ENCODE measurements at regions not wholly inside any gene's neighbourhood (a gene's known extent, or its start where the extent isn't known, plus 50 kb on each side); places are given as distances from the start of the nearest gene placed in this dataset.
"Not testable (repeated sequence)": the region's sequence is repeated elsewhere in the genome, so short reads cannot be mapped to it uniquely, and the experiment has no call there.

DNA sequence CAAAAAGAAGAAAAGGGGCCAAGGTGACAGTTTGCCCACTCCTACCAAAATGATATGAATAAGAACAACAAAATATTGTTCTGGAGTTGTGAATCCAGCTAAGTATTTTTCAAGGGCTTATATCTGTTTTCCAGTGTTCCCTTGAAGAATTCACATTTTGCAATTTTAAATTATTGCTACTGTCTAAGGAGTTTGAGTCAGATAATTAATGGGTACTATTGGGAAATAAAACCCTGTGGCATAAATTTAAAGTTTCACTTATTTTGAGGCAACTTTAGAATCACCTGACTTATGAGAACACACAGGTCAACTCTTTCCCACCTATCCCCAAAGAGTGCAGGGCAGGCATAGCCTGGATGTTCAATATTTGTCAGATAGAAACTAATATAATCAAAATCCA lies 188.0 kb upstream of the GHR start:
- no peak for DNase-seq (ENCODE audit: low read depth in 4 of 4, low spot score in 2 of 4)

DNA sequence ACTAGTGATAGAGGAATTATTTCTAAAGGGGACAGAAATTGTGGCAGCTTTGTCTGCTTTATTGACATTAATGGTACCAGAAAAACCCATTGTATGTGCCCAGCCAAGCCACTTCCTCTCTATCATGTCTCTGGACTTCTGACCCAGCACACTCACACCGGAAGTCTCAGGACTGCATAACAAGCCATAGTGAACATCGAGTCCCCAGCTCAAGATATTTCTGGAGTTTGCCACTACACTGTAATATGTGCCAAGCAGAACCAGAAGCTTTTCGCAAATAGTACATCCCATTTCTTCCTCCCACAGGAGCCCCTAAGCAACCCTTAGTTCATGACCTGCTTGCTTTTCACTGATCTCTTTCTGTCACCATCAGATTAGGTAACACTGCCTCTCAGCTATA lies 187.4 kb upstream of the GHR start:
- no peak for DNase-seq (ENCODE audit: low read depth in 4 of 4, low spot score in 2 of 4)

DNA sequence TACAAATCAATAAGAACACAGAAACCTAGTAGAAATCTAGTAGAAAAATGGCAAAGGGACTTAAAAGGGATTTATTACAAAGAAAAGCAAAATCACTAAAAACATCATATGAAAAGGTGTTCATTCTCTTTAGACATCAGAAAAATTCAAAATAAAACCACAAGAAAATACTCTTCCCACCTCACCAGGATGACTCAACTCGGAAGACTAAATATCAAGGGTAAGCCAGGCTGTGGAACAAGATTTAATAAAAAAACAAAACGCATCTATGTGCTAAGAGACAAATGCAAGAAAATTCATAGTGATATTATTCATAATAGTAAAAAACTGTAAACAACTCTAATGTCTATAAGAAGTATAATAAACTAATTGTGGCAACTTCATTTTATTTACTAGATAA lies 181.6 kb upstream of the GHR start:
- no peak for DNase-seq (ENCODE audit: low read depth in 4 of 4, low spot score in 2 of 4)

DNA sequence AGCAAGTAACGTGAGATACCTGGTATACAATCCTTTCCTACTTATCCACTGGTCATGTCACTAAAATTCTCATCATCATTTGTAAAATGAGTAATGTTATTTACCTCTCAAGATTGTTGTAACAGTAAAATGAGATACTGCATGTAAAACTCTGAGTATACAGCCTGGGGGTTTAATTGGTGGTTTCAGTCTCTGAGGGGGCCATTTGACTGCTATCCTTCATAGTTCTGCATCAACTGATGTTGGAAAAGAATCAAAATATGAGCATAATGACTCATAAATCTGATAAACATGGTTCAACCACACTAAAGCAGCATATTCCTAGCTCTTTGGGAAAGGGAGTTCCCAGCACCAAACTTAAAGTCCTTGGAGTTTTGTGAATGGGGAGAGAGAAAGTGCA lies 181.0 kb upstream of the GHR start:
- no peak for DNase-seq (ENCODE audit: low read depth in 4 of 4, low spot score in 2 of 4)

- DNase-seq (ENCODE audit: low read depth in 4 of 4, low spot score in 2 of 4), result no peak
These were observed 180.3 kb upstream of the GHR start for GRCh38 chr5:42242881-42243485.

DNA sequence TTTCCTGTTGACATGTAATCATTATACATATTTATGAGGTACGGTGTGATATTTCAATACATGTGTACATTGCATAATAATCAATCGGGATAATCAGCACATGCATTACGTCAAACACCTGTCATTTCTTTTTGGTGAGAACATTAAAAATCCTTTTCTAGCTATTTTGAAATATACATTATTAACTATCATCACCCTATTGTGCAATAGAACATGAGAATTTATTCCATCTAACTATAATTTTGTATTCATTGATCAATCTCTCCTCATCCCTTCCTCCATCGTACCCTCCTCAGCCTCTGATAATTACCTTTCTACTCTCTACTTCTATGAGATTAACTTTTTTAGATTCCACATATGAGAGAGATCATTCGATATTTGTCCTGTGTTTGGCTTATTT lies 170.9 kb upstream of the GHR start:
- no peak for DNase-seq (ENCODE audit: low read depth in 4 of 4, low spot score in 2 of 4)

DNA sequence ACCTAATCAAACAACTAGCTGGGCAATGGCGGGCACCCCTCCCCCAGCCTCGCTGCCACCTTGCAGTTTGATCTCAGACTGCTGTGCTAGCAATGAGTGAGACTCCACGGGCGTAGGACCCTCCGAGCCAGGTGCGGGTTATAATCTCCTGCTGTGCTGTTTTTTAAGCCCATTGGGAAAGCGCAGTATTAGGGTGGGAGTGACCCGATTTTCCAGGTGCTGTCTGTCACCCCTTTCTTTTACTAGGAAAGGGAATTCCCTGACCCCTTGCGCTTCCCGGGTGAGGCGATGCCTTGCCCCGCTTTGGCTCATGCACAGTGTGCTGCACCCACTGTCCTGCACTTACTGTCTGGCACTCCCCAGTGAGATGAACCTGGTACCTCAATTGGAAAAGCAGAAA lies 163.3 kb upstream of the GHR start:
- DNase-seq (ENCODE audit: low read depth in 4 of 4, low spot score in 2 of 4), result not testable (repeated sequence)

- DNase-seq (ENCODE audit: low read depth in 4 of 4, low spot score in 2 of 4), result no peak
These were observed 156.1 kb upstream of the GHR start for GRCh38 chr5:42267091-42267490.

DNA sequence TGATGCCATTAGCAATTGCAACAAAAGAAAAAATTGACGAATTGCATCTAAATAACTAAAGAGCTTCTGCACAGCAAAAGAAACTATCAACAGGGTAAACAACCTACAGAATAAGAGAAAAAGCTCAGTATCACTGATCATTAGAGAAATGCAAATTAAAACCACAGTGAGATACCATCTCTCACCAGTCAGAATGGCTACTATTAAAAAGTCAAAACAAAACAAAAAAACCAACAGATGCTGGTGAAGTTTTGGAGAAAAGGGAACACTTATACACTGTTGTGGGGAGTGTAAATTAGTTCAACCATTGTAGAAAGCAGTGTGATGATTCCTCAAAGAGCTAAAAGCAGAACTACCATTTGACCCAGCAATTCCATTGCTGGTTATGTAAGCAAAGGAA lies 155.1 kb upstream of the GHR start:
- DNase-seq (ENCODE audit: low read depth in 4 of 4, low spot score in 2 of 4), result not testable (repeated sequence)

- no peak for DNase-seq (ENCODE audit: low read depth in 4 of 4, low spot score in 2 of 4)
These were observed 154.6 kb upstream of the GHR start for GRCh38 chr5:42268630-42269029.

GRCh38 chr5:42270771-42271170 lies 152.5 kb upstream of the GHR start:
- DNase-seq (ENCODE audit: low read depth in 4 of 4, low spot score in 2 of 4), result no peak

DNA sequence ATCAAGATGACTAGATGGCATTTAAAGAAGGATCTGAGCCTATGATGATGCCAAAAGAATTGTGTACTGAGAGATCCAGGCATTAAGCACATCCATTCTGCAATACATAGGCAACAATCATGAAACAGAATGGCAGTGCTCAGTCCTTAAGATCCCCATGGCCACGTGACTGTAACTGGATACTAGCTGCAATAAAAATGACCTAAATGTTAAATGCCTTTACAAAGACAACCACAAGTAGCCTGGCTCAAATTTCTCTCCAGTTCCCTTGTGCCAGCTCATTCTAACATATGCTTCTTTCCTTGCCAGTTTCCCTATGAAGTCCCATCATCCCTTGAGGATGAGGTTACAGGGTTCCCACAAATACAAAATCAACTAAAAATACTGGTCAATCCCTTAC lies 148.3 kb upstream of the GHR start:
- DNase-seq (ENCODE audit: low read depth in 4 of 4, low spot score in 2 of 4), result no peak

DNA sequence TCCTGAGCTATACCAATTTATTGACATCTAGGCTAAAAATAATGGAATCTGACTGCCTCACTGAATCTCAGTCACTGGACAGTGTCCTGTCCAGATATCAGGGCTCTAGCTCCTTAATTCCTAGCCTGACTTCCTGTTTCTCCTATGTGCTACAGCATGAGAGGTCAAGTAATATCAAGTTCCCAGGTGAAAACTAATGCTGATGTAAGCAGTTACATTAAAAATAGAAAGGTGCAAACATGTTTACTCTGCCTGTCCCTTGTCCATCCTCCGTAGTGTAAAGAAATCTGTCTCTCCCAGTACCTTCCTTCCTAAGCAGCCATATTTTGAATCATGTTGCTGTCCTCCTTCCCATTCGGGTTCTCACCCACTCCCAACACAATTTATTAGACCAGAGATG lies 145.9 kb upstream of the GHR start:
- DNase-seq (ENCODE audit: low read depth in 4 of 4, low spot score in 2 of 4), result no peak

- no peak for DNase-seq (ENCODE audit: low read depth in 4 of 4, low spot score in 2 of 4)
These were observed 138.7 kb upstream of the GHR start for GRCh38 chr5:42284584-42284983.

- DNase-seq (ENCODE audit: low read depth in 4 of 4, low spot score in 2 of 4), result no peak
These were observed 138.0 kb upstream of the GHR start for GRCh38 chr5:42285230-42285629.

GRCh38 chr5:42300496-42300895 lies 122.7 kb upstream of the GHR start:
- no peak for DNase-seq (ENCODE audit: low read depth in 4 of 4, low spot score in 2 of 4)

DNA sequence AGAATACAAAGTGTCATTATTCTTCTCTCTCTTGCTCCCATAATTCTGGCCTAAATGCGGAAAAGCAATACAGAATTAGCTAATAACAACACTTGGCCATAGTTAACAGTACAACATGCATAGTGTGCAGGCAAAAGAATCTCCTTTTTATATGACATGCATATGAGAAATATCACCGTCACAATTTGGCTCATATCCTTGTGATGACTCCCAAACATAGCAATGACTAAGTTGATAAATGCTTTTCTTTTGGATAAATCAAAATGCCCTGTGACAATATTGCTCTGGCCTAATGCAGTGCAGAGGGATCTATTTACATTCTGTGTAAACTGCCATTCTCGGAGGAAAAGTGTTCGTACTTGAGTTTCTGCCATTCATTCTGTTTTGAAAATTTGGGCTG lies 121.9 kb upstream of the GHR start:
- DNase-seq (ENCODE audit: low read depth in 4 of 4, low spot score in 2 of 4), result no peak

DNA sequence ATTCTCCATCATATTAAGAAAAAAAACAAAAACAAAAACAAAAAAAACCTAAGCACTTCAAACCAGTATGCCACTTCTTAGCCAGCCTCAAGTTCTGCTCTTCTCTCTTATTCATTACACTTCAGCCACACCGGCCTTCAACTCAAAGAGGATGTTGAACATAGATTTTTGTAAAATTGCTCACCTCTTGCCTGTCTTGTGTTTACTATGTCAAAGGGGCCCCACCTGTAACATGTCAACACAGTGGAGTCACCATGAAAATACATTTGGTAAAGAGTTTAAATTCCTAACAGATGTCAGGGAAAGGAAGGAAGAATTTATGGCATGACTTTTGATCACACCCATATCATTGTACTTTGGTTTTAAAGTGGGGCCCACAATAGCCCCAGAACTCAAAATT lies 121.1 kb upstream of the GHR start:
- no peak for DNase-seq (ENCODE audit: low read depth in 4 of 4, low spot score in 2 of 4)

DNA sequence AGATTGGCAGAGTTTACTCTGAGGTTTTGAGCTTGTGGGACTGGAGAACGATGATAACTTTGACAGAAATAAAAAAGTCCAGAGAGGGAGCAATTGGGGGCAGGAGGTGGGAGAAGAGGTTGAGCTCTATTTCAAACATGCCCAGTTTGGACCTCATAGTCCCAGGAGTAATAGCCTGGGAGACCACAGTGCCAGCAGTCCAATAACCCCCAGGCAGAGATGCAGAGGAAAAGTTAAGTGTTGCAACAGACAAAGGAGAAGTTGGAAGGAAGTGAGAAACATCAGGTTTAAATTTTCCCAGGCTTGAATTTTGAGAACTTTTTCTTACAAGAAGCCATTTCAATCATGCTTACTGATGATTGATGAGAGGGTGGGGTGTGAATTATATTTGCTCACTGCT lies 117.0 kb upstream of the GHR start:
- DNase-seq (ENCODE audit: low read depth in 4 of 4, low spot score in 2 of 4), result no peak

GRCh38 chr5:42309865-42310264 lies 113.4 kb upstream of the GHR start:
- DNase-seq (ENCODE audit: low read depth in 4 of 4, low spot score in 2 of 4), result no peak

- DNase-seq (ENCODE audit: low read depth in 4 of 4, low spot score in 2 of 4), result no peak
These were observed 108.0 kb upstream of the GHR start for GRCh38 chr5:42315214-42315613.

- DNase-seq (ENCODE audit: low read depth in 4 of 4, low spot score in 2 of 4), result no peak
These were observed 105.7 kb upstream of the GHR start for GRCh38 chr5:42317575-42317974.

GRCh38 chr5:42319546-42319945 lies 103.7 kb upstream of the GHR start:
- DNase-seq (ENCODE audit: low read depth in 4 of 4, low spot score in 2 of 4), result not testable (repeated sequence)

Data from left renal cortex interstitium (tissue), 4 donors.